Skin epidermis (tissue), 12 donors: ENCODE measurements at regions not wholly inside any gene's neighbourhood (a gene's known extent, or its start where the extent isn't known, plus 50 kb on each side); places are given as distances from the start of the nearest gene placed in this dataset.
"Not testable (repeated sequence)": the region's sequence is repeated elsewhere in the genome, so short reads cannot be mapped to it uniquely, and the experiment has no call there.

ENCODE experiments used
- H3K27ac ChIP-seq, 21 experiments: fragments of 200-600 bp; sonication (generic) in 11 of 21; one replicate each; pipeline ENCODE4 v1.5.0; 2020; ENCODE audit warnings: mild to moderate bottlenecking in 3 of 21, inconsistent platforms in 2 of 21, moderate library complexity in 2 of 21
- H3K4me3 ChIP-seq, 7 experiments: fragments of 200-600 bp; sonication (generic) in 2 of 7; one replicate each; pipeline ENCODE4 v1.5.0; 2020; ENCODE audit warnings: inconsistent platforms in 2 of 7, mild to moderate bottlenecking in 2 of 7, moderate library complexity in 1 of 7

- H3K27ac ChIP-seq, result no peak overlapping the region
- no peak overlapping the region for H3K4me3 ChIP-seq
Measured at GRCh38 chr4:62454535-62454934, 1254.4 kb downstream of the ADGRL3 start.

GRCh38 chr4:62450740-62451139 is 1250.6 kb downstream of the ADGRL3 start:
- Histone ChIP-seq H3K4me3 (no peak overlapping the region), H3K27ac (no peak overlapping the region)

- Histone ChIP-seq H3K4me3 (no peak overlapping the region), H3K27ac (no peak overlapping the region)
Measured at GRCh38 chr4:62449538-62449937, 1249.4 kb downstream of the ADGRL3 start.

- H3K4me3 ChIP-seq, result no peak overlapping the region
- no peak overlapping the region for H3K27ac ChIP-seq
Measured at GRCh38 chr4:62448911-62449310, 1248.8 kb downstream of the ADGRL3 start.

- Histone ChIP-seq H3K4me3 (no peak overlapping the region), H3K27ac (no peak overlapping the region)
Measured at GRCh38 chr4:62439051-62439450, 1238.9 kb downstream of the ADGRL3 start.

- Histone ChIP-seq H3K27ac (no peak overlapping the region), H3K4me3 (no peak overlapping the region)
Measured at GRCh38 chr4:62434921-62435320, 1234.8 kb downstream of the ADGRL3 start.

- H3K27ac ChIP-seq, H3K4me3 ChIP-seq: not testable (repeated sequence)
Measured at GRCh38 chr4:62431513-62432231, 1231.5 kb downstream of the ADGRL3 start.

- Histone ChIP-seq H3K27ac (no peak overlapping the region), H3K4me3 (no peak overlapping the region)
Measured at GRCh38 chr4:62429297-62429696, 1229.2 kb downstream of the ADGRL3 start.

- H3K4me3 ChIP-seq, result no peak overlapping the region
- H3K27ac ChIP-seq, result no peak overlapping the region
Measured at GRCh38 chr4:62415256-62415655, 1215.1 kb downstream of the ADGRL3 start.

- no peak overlapping the region for H3K27ac ChIP-seq
- no peak overlapping the region for H3K4me3 ChIP-seq
Measured at GRCh38 chr4:62414563-62414962, 1214.4 kb downstream of the ADGRL3 start.

GRCh38 chr4:62410371-62411003 is 1210.4 kb downstream of the ADGRL3 start:
- Histone ChIP-seq H3K27ac (no peak overlapping the region), H3K4me3 (no peak overlapping the region)

- Histone ChIP-seq H3K27ac (no peak overlapping the region), H3K4me3 (no peak overlapping the region)
Measured at GRCh38 chr4:62408454-62408853, 1208.3 kb downstream of the ADGRL3 start.

GRCh38 chr4:62407534-62407933 is 1207.4 kb downstream of the ADGRL3 start:
- Histone ChIP-seq H3K27ac (no peak overlapping the region), H3K4me3 (no peak overlapping the region)

GRCh38 chr4:62402088-62402806 is 1202.1 kb downstream of the ADGRL3 start:
- no peak overlapping the region for H3K4me3 ChIP-seq
- no peak overlapping the region for H3K27ac ChIP-seq

GRCh38 chr4:62399242-62399641 is 1199.1 kb downstream of the ADGRL3 start:
- H3K4me3 ChIP-seq, result no peak overlapping the region

GRCh38 chr4:62398318-62398717 is 1198.2 kb downstream of the ADGRL3 start:
- Histone ChIP-seq H3K4me3 (no peak overlapping the region), H3K27ac (no peak overlapping the region)

More at GRCh38 chr4:62399242-62399641, 1199.1 kb downstream of the ADGRL3 start:
- no peak overlapping the region for H3K27ac ChIP-seq

GRCh38 chr4:62394766-62395165 is 1194.6 kb downstream of the ADGRL3 start:
- H3K4me3 ChIP-seq, result no peak overlapping the region

GRCh38 chr4:62387808-62388207 is 1187.7 kb downstream of the ADGRL3 start:
- H3K4me3 ChIP-seq, result no peak overlapping the region
- H3K27ac ChIP-seq, result no peak overlapping the region

More at GRCh38 chr4:62394766-62395165, 1194.6 kb downstream of the ADGRL3 start:
- no peak overlapping the region for H3K27ac ChIP-seq

- Histone ChIP-seq H3K27ac (no peak overlapping the region), H3K4me3 (no peak overlapping the region)
Measured at GRCh38 chr4:62377700-62378099, 1177.6 kb downstream of the ADGRL3 start.

- Histone ChIP-seq H3K4me3 (no peak overlapping the region), H3K27ac (no peak overlapping the region)
Measured at GRCh38 chr4:62377245-62377644, 1177.1 kb downstream of the ADGRL3 start.

GRCh38 chr4:62366939-62367338 is 1166.8 kb downstream of the ADGRL3 start:
- no peak overlapping the region for H3K4me3 ChIP-seq
- no peak overlapping the region for H3K27ac ChIP-seq
